Peyer's patch (tissue), 4 donors: ENCODE measurements at regions not wholly inside any gene's neighbourhood (a gene's known extent, or its start where the extent isn't known, plus 50 kb on each side); places are given as distances from the start of the nearest gene placed in this dataset.

Source experiments
- CTCF ChIP-seq, 6 experiments: fragments of 450-650 bp in 4 of 6; fragments of 200-600 bp in 2 of 6; sonication (generic) in 1 of 6; IDR thresholded peaks; one replicate each; pipeline ENCODE4 v1.5.1; 2017 to 2019; ENCODE audit warnings: antibody characterized with exemption in 6 of 6, mild to moderate bottlenecking in 3 of 6, moderate library complexity in 1 of 6
- POLR2A ChIP-seq, 2 donors: fragments of 450-650 bp; IDR thresholded peaks; one replicate each; pipeline ENCODE4 v1.5.1; 2017; ENCODE audit warnings: antibody characterized with exemption in 2 of 2, mild to moderate bottlenecking in 2 of 2, moderate library complexity in 2 of 2

GRCh38 chr22:47460176-47460575 lies 697.7 kb downstream of the TBC1D22A start:
- TF ChIP-seq CTCF (IDR thresholded peaks at IDR 0.05) (no peak), POLR2A (IDR thresholded peaks at IDR 0.05) (no peak)
